GM20000 (cell line): ENCODE measurements at regions not wholly inside any gene's neighbourhood (a gene's known extent, or its start where the extent isn't known, plus 50 kb on each side); places are given as distances from the start of the nearest gene placed in this dataset.
"Not testable (repeated sequence)": the region's sequence is repeated elsewhere in the genome, so short reads cannot be mapped to it uniquely, and the experiment has no call there.

Experiments
- DNase-seq: peaks from one replicate; pipeline ENCODE4 v3.0.0; 2012; ENCODE audit warnings: low spot score
- CTCF ChIP-seq: IDR thresholded peaks from 2 replicates; pipeline ENCODE4 v1.5.1; 2012; ENCODE audit warnings: mild to moderate bottlenecking, control low read depth; ENCODE audit errors: extremely low read depth, missing control alignments

- no peak for TF ChIP-seq CTCF
- DNase-seq = no peak
These were observed 441.6 kb downstream of the PCNX1 start for GRCh38 chr14:71348817-71349216.

- no peak for TF ChIP-seq CTCF
- no peak for DNase-seq
These were observed 446.9 kb downstream of the PCNX1 start for GRCh38 chr14:71354142-71354541.

- no peak for DNase-seq
- no peak for TF ChIP-seq CTCF
These were observed 447.5 kb downstream of the PCNX1 start for GRCh38 chr14:71354801-71355200.

GRCh38 chr14:71355324-71356201 lies 448.3 kb downstream of the PCNX1 start:
- TF ChIP-seq CTCF = no peak
- peak; percentile 37 for DNase-seq

GRCh38 chr14:71358209-71358931 lies 451.1 kb downstream of the PCNX1 start:
- peak; percentile 35 for DNase-seq
- no peak for TF ChIP-seq CTCF

- DNase-seq = not testable (repeated sequence)
These were observed 451.7 kb downstream of the PCNX1 start for GRCh38 chr14:71358932-71359421.

- DNase-seq = no peak
- no peak for TF ChIP-seq CTCF
These were observed 452.6 kb downstream of the PCNX1 start for GRCh38 chr14:71359823-71360222.

- no peak for TF ChIP-seq CTCF
- DNase-seq = no peak
These were observed 454.1 kb downstream of the PCNX1 start for GRCh38 chr14:71361336-71361735.
